ENCODE measurements at regions not wholly inside any gene's neighbourhood (a gene's known extent, or its start where the extent isn't known, plus 50 kb on each side); places are given as distances from the start of the nearest gene placed in this dataset.

- Histone ChIP-seq H3K23ac (ENCODE audit: low read depth, low read length) (no peak overlapping the region), H3K4ac (ENCODE audit: low read depth, low read length) (no peak overlapping the region), H2AK9ac (replicated peaks; ENCODE audit: low read depth, low read length, poor library complexity) (no peak overlapping the region), H2BK120ac (ENCODE audit: low read depth, low read length) (no peak overlapping the region), H3K9me1 (ENCODE audit: insufficient read depth, low read length) (peaks cover 4% of the 10 kb centered on the region; the same call in 1 of the 2 replicates), H3K9ac (ENCODE audit: low read depth, low read length) (no peak overlapping the region), H3K27me3 (ENCODE audit: control insufficient read depth, insufficient read depth, low read length) (no peaks in the 10 kb centered on the region), H3K9me3 (ENCODE audit: control insufficient read depth, insufficient read depth, low read length) (no peaks in the 10 kb centered on the region), H3K27ac (ENCODE audit: insufficient read depth, low read length) (no peak overlapping the region), H4K20me1 (ENCODE audit: insufficient read depth, low read length) (no peaks in the 10 kb centered on the region), H3K14ac (replicated peaks; ENCODE audit: low read depth, low read length) (no peak overlapping the region), H4K91ac (ENCODE audit: insufficient read depth, low read depth, low read length) (no peak overlapping the region), H3K4me1 (ENCODE audit: control insufficient read depth, insufficient read depth, low read length) (no peaks in the 10 kb centered on the region), H4K5ac (ENCODE audit: low read depth, low read length) (no peak overlapping the region), H2BK5ac (ENCODE audit: low read depth, low read length, poor library complexity, severe bottlenecking) (no peak overlapping the region), H3K79me1 (ENCODE audit: low read depth in 1 of 2, low read length in 2 of 2) (no peaks in the 10 kb centered on the region), H2BK15ac (ENCODE audit: low read depth, low read length) (no peak overlapping the region), H3K36me3 (ENCODE audit: control insufficient read depth, insufficient read depth, low read length) (no peaks in the 10 kb centered on the region), H3K18ac (ENCODE audit: low read depth, low read length) (no peak overlapping the region), H2AK5ac (ENCODE audit: low read depth, low read length) (no peak overlapping the region), H3K56ac (ENCODE audit: extremely low read depth, insufficient read depth, low read length) (no peak overlapping the region), H2AFZ (replicated peaks; ENCODE audit: low read length, poor library complexity) (no peak overlapping the region), H3K4me2 (ENCODE audit: low read depth, low read length) (no peak overlapping the region), H2BK20ac (ENCODE audit: low read depth, low read length) (no peak overlapping the region), H3K4me3 (ENCODE audit: insufficient read depth, low read depth, low read length) (no peak overlapping the region), H4K8ac (ENCODE audit: low read depth in 2 of 2, low read length in 2 of 2) (no peak overlapping the region)
- DNase-seq (no peak), ATAC-seq (ENCODE audit: low read depth) (no peak)
- in situ Hi-C loops (cut with MboI; ENCODE audit: low sequenced_read_pairs) = no loop called here
- dilution Hi-C loops (cut with HindIII; ENCODE audit: low sequenced_read_pairs, unreplicated experiment) = no loop called here
- BruUV-seq (replicated peaks) = no TSS peak
- POLR2A ChIA-PET (ENCODE audit: unreplicated experiment) = no interaction called here
- no peak for TF ChIP-seq NFE2L2 (IDR thresholded peaks at IDR 0.05; ENCODE audit: low read depth, low read length)
- TF ChIP-seq SMC3 (IDR thresholded peaks at IDR 0.05; ENCODE audit: low read depth, low read length) = no peak
- TF ChIP-seq RAD21 (IDR thresholded peaks at IDR 0.05; ENCODE audit: low read length) = no peak
- TF ChIP-seq POLR2A (IDR thresholded peaks at IDR 0.05; ENCODE audit: low read depth, low read length) = no peak
- no peak for TF ChIP-seq CHD1 (IDR thresholded peaks at IDR 0.05; ENCODE audit: low read depth, low read length)
- no peak for TF ChIP-seq CEBPB (IDR thresholded peaks at IDR 0.05; ENCODE audit: low read depth, low read length)
- no peak for TF ChIP-seq ELK1 (IDR thresholded peaks at IDR 0.05; ENCODE audit: borderline replicate concordance, low read depth, low read length)
- intact Hi-C loops (cut with micrococcal nuclease) = no loop called here
- CTCF ChIA-PET = interaction anchor here (0.6 kb wide), 1 partner anchor 493 kb away, joined by 4 read pairs; no protein-coding TSS in a partner anchor
Measured at GRCh38 chr9:108244686-108245085, 611.1 kb downstream of the ACTL7B start.
